Calu3 (cell line): ENCODE measurements at regions not wholly inside any gene's neighbourhood (a gene's known extent, or its start where the extent isn't known, plus 50 kb on each side); places are given as distances from the start of the nearest gene placed in this dataset.

Experiments
- BruUV-seq: library from RNA; stranded (reverse); fragments of 400-500 nt; replicated peaks from 2 replicates; lab custom pipeline; 2021; lab: Mats Ljungman, UMichigan
- CTCF ChIA-PET: fragments of 300-600 bp; sonication (Branson Sonifier 250); formaldehyde crosslinking; loops from one replicate; lab custom pipeline; 2022; ENCODE audit warnings: antibody characterized with exemption; lab: Charles Lee
- DNase-seq: peaks from one replicate; pipeline ENCODE4 v3.0.0; 2022
- H3K27ac Mint-ChIP-seq: one replicate; pipeline ENCODE4 v1.8.0; 2022; ENCODE audit warnings: mixed read lengths; ENCODE audit not compliant: unreplicated experiment
- H3K27me3 Mint-ChIP-seq: one replicate; pipeline ENCODE4 v1.8.0; 2022; ENCODE audit warnings: mixed read lengths; ENCODE audit not compliant: unreplicated experiment
- H3K36me3 Mint-ChIP-seq: one replicate; pipeline ENCODE4 v1.8.0; 2022; ENCODE audit warnings: mild to moderate bottlenecking, moderate library complexity, mixed read lengths; ENCODE audit not compliant: insufficient read depth, unreplicated experiment
- H3K4me1 Mint-ChIP-seq: one replicate; pipeline ENCODE4 v1.8.0; 2022; ENCODE audit warnings: mild to moderate bottlenecking, low read depth, mixed read lengths; ENCODE audit not compliant: unreplicated experiment
- H3K4me3 Mint-ChIP-seq: one replicate; pipeline ENCODE4 v1.8.0; 2022; ENCODE audit warnings: mild to moderate bottlenecking, low read depth, moderate library complexity, mixed read lengths; ENCODE audit not compliant: unreplicated experiment
- H3K9me3 Mint-ChIP-seq: one replicate; pipeline ENCODE4 v1.8.0; 2022; ENCODE audit warnings: low read depth, mixed read lengths; ENCODE audit not compliant: unreplicated experiment
- CTCF ChIP-seq: fragments of 200-600 bp; IDR thresholded peaks from one replicate; pipeline ENCODE4 v1.8.0; 2022; ENCODE audit warnings: antibody characterized with exemption; ENCODE audit not compliant: unreplicated experiment
- intact Hi-C: fragments of 100-400 bp; cut with micrococcal nuclease; formaldehyde crosslinking; loops from one replicate; pipeline ENCODE4 v1.10.0; 2022; ENCODE audit not compliant: unreplicated experiment

GRCh38 chr3:168485936-168486335 is 390.2 kb upstream of the GOLIM4 start:
- intact Hi-C loops, result no loop called here
- no peak for TF ChIP-seq CTCF
- no peak for DNase-seq
- no peaks in the 10 kb centered on the region for H3K9me3 Mint-ChIP-seq
- H3K27me3 Mint-ChIP-seq, result no peaks in the 10 kb centered on the region
- BruUV-seq, result no TSS peak
- no peak overlapping the region for H3K4me3 Mint-ChIP-seq
- H3K27ac Mint-ChIP-seq, result no peak overlapping the region
- CTCF ChIA-PET, result interaction anchor here (0.6 kb wide), 1 partner anchor 287 kb away, joined by 3 read pairs; no protein-coding TSS in a partner anchor
- H3K36me3 Mint-ChIP-seq, result no peaks in the 10 kb centered on the region
- H3K4me1 Mint-ChIP-seq, result no peaks in the 10 kb centered on the region

GRCh38 chr3:168476360-168476980 is 380.7 kb upstream of the GOLIM4 start:
- no TSS peak for BruUV-seq
- CTCF ChIA-PET, result no interaction called here
- intact Hi-C loops, result no loop called here
- H3K36me3 Mint-ChIP-seq, result no peaks in the 10 kb centered on the region
- no peak for TF ChIP-seq CTCF
- no peaks in the 10 kb centered on the region for H3K9me3 Mint-ChIP-seq
- no peaks in the 10 kb centered on the region for H3K27me3 Mint-ChIP-seq
- H3K4me3 Mint-ChIP-seq, result no peak overlapping the region
- no peaks in the 10 kb centered on the region for H3K4me1 Mint-ChIP-seq
- H3K27ac Mint-ChIP-seq, result no peak overlapping the region
- no peak for DNase-seq

GRCh38 chr3:168475704-168476103 is 380.0 kb upstream of the GOLIM4 start:
- Mint-ChIP-seq H3K27me3 (no peaks in the 10 kb centered on the region), H3K4me3 (no peak overlapping the region), H3K27ac (no peak overlapping the region), H3K9me3 (no peaks in the 10 kb centered on the region), H3K36me3 (no peaks in the 10 kb centered on the region), H3K4me1 (no peaks in the 10 kb centered on the region)
- no TSS peak for BruUV-seq
- DNase-seq, result no peak
- CTCF ChIA-PET, result no interaction called here
- no peak for TF ChIP-seq CTCF
- intact Hi-C loops, result no loop called here

- H3K36me3 Mint-ChIP-seq, result no peaks in the 10 kb centered on the region
- no peaks in the 10 kb centered on the region for H3K9me3 Mint-ChIP-seq
- no peaks in the 10 kb centered on the region for H3K4me1 Mint-ChIP-seq
- no peak overlapping the region for H3K4me3 Mint-ChIP-seq
- intact Hi-C loops, result no loop called here
- no TSS peak for BruUV-seq
- CTCF ChIA-PET, result no interaction called here
- no peak for TF ChIP-seq CTCF
- H3K27ac Mint-ChIP-seq, result no peak overlapping the region
- no peak for DNase-seq
- H3K27me3 Mint-ChIP-seq, result no peaks in the 10 kb centered on the region
These were observed 377.7 kb upstream of the GOLIM4 start for GRCh38 chr3:168473334-168473890.
